Liver (tissue), 8 donors: ENCODE measurements at regions not wholly inside any gene's neighbourhood (a gene's known extent, or its start where the extent isn't known, plus 50 kb on each side); places are given as distances from the start of the nearest gene placed in this dataset.

Source experiments
- DNase-seq: peaks from one replicate; pipeline ENCODE4 v3.0.0-alpha.2; 2017; ENCODE audit warnings: low spot score
- H3K27ac ChIP-seq, 2 donors: one replicate each; pipeline ENCODE4 v1.7.0; 2013; ENCODE audit warnings: inconsistent platforms in 2 of 2, low read length in 2 of 2, control low read depth in 1 of 2, low read depth in 1 of 2, mild to moderate bottlenecking in 1 of 2
- H3K27me3 ChIP-seq, 4 donors: one replicate each; pipeline versions ENCODE4 v1.6.1 to v1.7.0; 2013; ENCODE audit warnings: low read length in 3 of 4, inconsistent platforms in 1 of 4, mild to moderate bottlenecking in 1 of 4, moderate library complexity in 1 of 4; ENCODE audit not compliant: control insufficient read depth in 4 of 4, insufficient read depth in 4 of 4
- H3K36me3 ChIP-seq, 4 donors: one replicate each; pipeline versions ENCODE4 v1.6.1 to v1.7.0; 2013; ENCODE audit warnings: low read length in 3 of 4, mild to moderate bottlenecking in 3 of 4, low read depth in 1 of 4, moderate library complexity in 1 of 4; ENCODE audit not compliant: control insufficient read depth in 4 of 4, insufficient read depth in 3 of 4
- H3K4me1 ChIP-seq, 4 donors: one replicate each; pipeline versions ENCODE4 v1.6.1 to v1.7.0; 2013; ENCODE audit warnings: low read length in 3 of 4, mild to moderate bottlenecking in 3 of 4, moderate library complexity in 1 of 4; ENCODE audit not compliant: control insufficient read depth in 4 of 4, insufficient read depth in 4 of 4
- H3K4me3 ChIP-seq, 3 donors: one replicate each; pipeline versions ENCODE4 v1.6.1 to v1.7.0; 2013; ENCODE audit warnings: low read length in 3 of 3, control low read depth in 1 of 3, low read depth in 1 of 3, mild to moderate bottlenecking in 1 of 3
- H3K9ac ChIP-seq, 2 donors: one replicate each; pipeline ENCODE4 v1.7.0; 2013; ENCODE audit warnings: low read length in 2 of 2, mild to moderate bottlenecking in 2 of 2, moderate library complexity in 2 of 2, control low read depth in 1 of 2, low read depth in 1 of 2
- H3K9me3 ChIP-seq, 4 donors: one replicate each; pipeline versions ENCODE4 v1.6.1 to v1.7.0; 2013; ENCODE audit warnings: low read length in 3 of 4; ENCODE audit not compliant: control insufficient read depth in 4 of 4
- ATF3 ChIP-seq: IDR thresholded peaks from 2 replicates; pipeline ENCODE4 v1.6.1; 2016; ENCODE audit warnings: antibody characterized with exemption
- FOXA1 ChIP-seq: IDR thresholded peaks from 2 replicates; pipeline ENCODE4 v1.6.1; 2016; ENCODE audit warnings: antibody characterized with exemption
- FOXA2 ChIP-seq: IDR thresholded peaks from 2 replicates; pipeline ENCODE4 v1.6.1; 2016; ENCODE audit warnings: antibody characterized with exemption
- GABPA ChIP-seq, 2 donors: IDR thresholded peaks in 1 of 2; conservative IDR thresholded peaks in 1 of 2; 2 replicates each; pipeline ENCODE4 v1.6.1; 2016; ENCODE audit warnings: antibody characterized with exemption in 2 of 2, mild to moderate bottlenecking in 1 of 2, moderate library complexity in 1 of 2
- HNF4G ChIP-seq: IDR thresholded peaks from 2 replicates; pipeline ENCODE4 v1.6.1; 2016; ENCODE audit warnings: antibody characterized with exemption
- NR2F2 ChIP-seq: IDR thresholded peaks from 2 replicates; pipeline ENCODE4 v1.6.1; 2016; ENCODE audit warnings: antibody characterized with exemption
- RAD21 ChIP-seq, 2 donors: IDR thresholded peaks; 2 replicates each; pipeline ENCODE4 v1.6.1; 2016; ENCODE audit warnings: antibody characterized with exemption in 2 of 2, mild to moderate bottlenecking in 2 of 2
- RXRA ChIP-seq, 2 donors: IDR thresholded peaks; 2 replicates each; pipeline ENCODE4 v1.6.1; 2017 to 2018; ENCODE audit warnings: antibody characterized with exemption in 2 of 2, mild to moderate bottlenecking in 1 of 2
- TAF1 ChIP-seq: conservative IDR thresholded peaks from 2 replicates; pipeline ENCODE4 v1.6.1; 2016; ENCODE audit warnings: antibody characterized with exemption, mild to moderate bottlenecking
- YY1 ChIP-seq: IDR thresholded peaks from 2 replicates; pipeline ENCODE4 v1.6.1; 2016; ENCODE audit warnings: antibody characterized with exemption, mild to moderate bottlenecking
- ZBTB33 ChIP-seq: IDR thresholded peaks from 2 replicates; pipeline ENCODE4 v1.6.1; 2016; ENCODE audit warnings: antibody characterized with exemption
- WGBS: extraction: QIAGEN DNeasy Blood & Tissue Kit; methylation state at CpG from one replicate; pipeline ENCODE4 v1.1.7; 2013; 5-methylcytosine and 5-hydroxymethylcytosine counted together
- TF ChIP-seq, protein P1 (sequence below): IDR thresholded peaks from 2 replicates; pipeline ENCODE4 v1.6.1; 2016; ENCODE audit warnings: antibody characterized with exemption, mild to moderate bottlenecking
- TF ChIP-seq, protein P2 (sequence below): fragments of 150-350 bp; IDR thresholded peaks from 2 replicates; pipeline ENCODE4 v1.5.1; 2017; ENCODE audit warnings: improper control_type of control experiment, low read depth, low read length; ENCODE audit not compliant: missing input control
- donor health status: healthy.
- donor health status: healthy.
- donor health status: healthy.
- donor health status: healthy.
- donor health status: healthy.

- TF ChIP-seq, protein P1, sequence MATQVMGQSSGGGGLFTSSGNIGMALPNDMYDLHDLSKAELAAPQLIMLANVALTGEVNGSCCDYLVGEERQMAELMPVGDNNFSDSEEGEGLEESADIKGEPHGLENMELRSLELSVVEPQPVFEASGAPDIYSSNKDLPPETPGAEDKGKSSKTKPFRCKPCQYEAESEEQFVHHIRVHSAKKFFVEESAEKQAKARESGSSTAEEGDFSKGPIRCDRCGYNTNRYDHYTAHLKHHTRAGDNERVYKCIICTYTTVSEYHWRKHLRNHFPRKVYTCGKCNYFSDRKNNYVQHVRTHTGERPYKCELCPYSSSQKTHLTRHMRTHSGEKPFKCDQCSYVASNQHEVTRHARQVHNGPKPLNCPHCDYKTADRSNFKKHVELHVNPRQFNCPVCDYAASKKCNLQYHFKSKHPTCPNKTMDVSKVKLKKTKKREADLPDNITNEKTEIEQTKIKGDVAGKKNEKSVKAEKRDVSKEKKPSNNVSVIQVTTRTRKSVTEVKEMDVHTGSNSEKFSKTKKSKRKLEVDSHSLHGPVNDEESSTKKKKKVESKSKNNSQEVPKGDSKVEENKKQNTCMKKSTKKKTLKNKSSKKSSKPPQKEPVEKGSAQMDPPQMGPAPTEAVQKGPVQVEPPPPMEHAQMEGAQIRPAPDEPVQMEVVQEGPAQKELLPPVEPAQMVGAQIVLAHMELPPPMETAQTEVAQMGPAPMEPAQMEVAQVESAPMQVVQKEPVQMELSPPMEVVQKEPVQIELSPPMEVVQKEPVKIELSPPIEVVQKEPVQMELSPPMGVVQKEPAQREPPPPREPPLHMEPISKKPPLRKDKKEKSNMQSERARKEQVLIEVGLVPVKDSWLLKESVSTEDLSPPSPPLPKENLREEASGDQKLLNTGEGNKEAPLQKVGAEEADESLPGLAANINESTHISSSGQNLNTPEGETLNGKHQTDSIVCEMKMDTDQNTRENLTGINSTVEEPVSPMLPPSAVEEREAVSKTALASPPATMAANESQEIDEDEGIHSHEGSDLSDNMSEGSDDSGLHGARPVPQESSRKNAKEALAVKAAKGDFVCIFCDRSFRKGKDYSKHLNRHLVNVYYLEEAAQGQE, result no peak
Observed at GRCh38 chr18:30415903-30416302, 626.6 kb downstream of the DSC3 start (continued).

DNA sequence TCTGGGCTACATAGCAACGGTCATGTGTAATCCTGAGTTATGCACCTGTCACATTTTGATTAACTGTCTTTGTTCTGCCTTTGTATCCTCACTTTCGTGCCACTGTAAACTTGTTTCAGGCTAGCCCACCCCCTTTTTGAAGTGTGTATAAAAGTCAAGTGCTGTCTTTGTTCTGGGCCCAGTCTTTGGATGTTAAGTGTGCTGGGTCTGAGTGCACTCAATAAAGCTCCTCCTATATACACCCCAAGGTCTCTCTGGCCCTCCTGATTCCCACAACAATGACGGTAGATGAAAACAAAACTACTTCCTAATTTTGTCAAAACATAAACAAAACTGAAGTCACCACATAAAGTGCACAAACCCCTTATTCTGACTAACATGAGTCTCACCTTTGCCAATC lies 633.4 kb downstream of the DSC3 start:
- Histone ChIP-seq H3K4me1 (no peaks in the 10 kb centered on the region), H3K9me3 (no peaks in the 10 kb centered on the region), H3K27ac (no peak overlapping the region), H3K9ac (no peak overlapping the region), H3K4me3 (no peak overlapping the region), H3K27me3 (no peaks in the 10 kb centered on the region), H3K36me3 (no peaks in the 10 kb centered on the region)
- DNase-seq, result no peak
- 61% methylated on average over 3 of the region's 3 CpGs for WGBS
- TF ChIP-seq FOXA1 (no peak), NR2F2 (no peak), TAF1 (no peak), ATF3 (no peak), FOXA2 (no peak), ZBTB33 (no peak), RXRA (IDR thresholded peaks at IDR 0.05) (no peak), GABPA (IDR thresholded peaks at IDR 0.05 in 1 of 2, conservative IDR thresholded peaks at IDR 0.05 in 1 of 2) (no peak), YY1 (no peak), HNF4G (no peak), RAD21 (IDR thresholded peaks at IDR 0.05) (no peak)
- TF ChIP-seq, protein P2, sequence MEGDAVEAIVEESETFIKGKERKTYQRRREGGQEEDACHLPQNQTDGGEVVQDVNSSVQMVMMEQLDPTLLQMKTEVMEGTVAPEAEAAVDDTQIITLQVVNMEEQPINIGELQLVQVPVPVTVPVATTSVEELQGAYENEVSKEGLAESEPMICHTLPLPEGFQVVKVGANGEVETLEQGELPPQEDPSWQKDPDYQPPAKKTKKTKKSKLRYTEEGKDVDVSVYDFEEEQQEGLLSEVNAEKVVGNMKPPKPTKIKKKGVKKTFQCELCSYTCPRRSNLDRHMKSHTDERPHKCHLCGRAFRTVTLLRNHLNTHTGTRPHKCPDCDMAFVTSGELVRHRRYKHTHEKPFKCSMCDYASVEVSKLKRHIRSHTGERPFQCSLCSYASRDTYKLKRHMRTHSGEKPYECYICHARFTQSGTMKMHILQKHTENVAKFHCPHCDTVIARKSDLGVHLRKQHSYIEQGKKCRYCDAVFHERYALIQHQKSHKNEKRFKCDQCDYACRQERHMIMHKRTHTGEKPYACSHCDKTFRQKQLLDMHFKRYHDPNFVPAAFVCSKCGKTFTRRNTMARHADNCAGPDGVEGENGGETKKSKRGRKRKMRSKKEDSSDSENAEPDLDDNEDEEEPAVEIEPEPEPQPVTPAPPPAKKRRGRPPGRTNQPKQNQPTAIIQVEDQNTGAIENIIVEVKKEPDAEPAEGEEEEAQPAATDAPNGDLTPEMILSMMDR, result no peak

- Histone ChIP-seq H3K4me3 (no peak overlapping the region), H3K27me3 (no peaks in the 10 kb centered on the region), H3K9me3 (no peaks in the 10 kb centered on the region), H3K9ac (no peak overlapping the region), H3K4me1 (no peaks in the 10 kb centered on the region), H3K36me3 (no peaks in the 10 kb centered on the region), H3K27ac (no peak overlapping the region)
- 64% methylated on average over 3 of the region's 3 CpGs for WGBS
- no peak for DNase-seq
- TF ChIP-seq ATF3, result no peak
Observed at GRCh38 chr18:30406728-30407127, 635.8 kb downstream of the DSC3 start.
